ENCODE measurements at regions not wholly inside any gene's neighbourhood (a gene's known extent, or its start where the extent isn't known, plus 50 kb on each side); places are given as distances from the start of the nearest gene placed in this dataset.

DNA sequence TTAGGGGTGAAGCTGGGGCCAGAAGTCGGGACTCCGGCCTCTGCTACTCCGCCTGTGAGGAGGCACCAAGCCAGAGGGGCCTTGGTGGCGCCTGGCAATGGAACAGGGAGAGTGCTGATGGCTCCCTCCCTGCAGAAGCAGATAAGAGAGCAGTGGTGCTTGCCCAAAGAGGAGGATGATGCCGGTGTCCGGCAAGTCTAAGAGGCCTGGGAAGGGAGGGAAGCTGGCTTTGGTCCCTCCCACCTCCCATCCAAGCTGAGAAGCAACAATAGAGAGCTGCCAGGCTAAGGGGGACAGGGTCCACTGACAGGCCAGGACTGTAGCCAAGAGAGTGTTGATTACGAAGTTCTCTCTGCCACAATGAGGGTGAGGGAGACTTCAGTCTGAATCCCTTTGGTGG lies 479.5 kb downstream of the TNS1 start:
- H3K4me3 ChIP-seq (ENCODE audit: low read depth, low read length), result no peak overlapping the region
- TF ChIP-seq, protein P1, sequence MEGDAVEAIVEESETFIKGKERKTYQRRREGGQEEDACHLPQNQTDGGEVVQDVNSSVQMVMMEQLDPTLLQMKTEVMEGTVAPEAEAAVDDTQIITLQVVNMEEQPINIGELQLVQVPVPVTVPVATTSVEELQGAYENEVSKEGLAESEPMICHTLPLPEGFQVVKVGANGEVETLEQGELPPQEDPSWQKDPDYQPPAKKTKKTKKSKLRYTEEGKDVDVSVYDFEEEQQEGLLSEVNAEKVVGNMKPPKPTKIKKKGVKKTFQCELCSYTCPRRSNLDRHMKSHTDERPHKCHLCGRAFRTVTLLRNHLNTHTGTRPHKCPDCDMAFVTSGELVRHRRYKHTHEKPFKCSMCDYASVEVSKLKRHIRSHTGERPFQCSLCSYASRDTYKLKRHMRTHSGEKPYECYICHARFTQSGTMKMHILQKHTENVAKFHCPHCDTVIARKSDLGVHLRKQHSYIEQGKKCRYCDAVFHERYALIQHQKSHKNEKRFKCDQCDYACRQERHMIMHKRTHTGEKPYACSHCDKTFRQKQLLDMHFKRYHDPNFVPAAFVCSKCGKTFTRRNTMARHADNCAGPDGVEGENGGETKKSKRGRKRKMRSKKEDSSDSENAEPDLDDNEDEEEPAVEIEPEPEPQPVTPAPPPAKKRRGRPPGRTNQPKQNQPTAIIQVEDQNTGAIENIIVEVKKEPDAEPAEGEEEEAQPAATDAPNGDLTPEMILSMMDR (IDR thresholded peaks at IDR 0.05; ENCODE audit: low read depth, low read length), result no peak
- in situ Hi-C loops (cut with HindIII; ENCODE audit: low sequenced_read_pairs), result no loop called here
- DNase-seq (ENCODE audit: low read depth, low spot score), result no peak

DNA sequence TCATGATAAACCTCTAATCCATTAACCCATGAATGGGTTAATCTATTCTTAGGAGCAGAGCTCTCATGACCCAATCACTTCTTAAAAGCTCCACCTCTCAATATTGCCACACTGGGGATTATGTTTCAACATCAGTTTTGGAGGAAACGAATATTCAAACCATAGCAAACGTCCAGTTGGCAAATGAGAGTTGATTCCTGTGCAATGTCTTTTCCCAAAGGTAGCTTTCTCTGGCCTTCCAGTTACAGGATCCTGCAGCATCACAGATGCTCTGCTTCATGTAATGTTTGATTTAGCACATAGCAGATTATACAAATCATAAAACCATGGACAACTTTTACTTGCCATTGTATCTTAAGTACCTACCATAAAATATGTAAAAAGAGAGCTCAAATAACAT lies 481.0 kb downstream of the TNS1 start:
- in situ Hi-C loops (cut with HindIII; ENCODE audit: low sequenced_read_pairs), result no loop called here
- TF ChIP-seq, protein P1 (IDR thresholded peaks at IDR 0.05; ENCODE audit: low read depth, low read length), result no peak
- H3K4me3 ChIP-seq (ENCODE audit: low read depth, low read length), result no peak overlapping the region
- no peak for DNase-seq (ENCODE audit: low read depth, low spot score)

DNA sequence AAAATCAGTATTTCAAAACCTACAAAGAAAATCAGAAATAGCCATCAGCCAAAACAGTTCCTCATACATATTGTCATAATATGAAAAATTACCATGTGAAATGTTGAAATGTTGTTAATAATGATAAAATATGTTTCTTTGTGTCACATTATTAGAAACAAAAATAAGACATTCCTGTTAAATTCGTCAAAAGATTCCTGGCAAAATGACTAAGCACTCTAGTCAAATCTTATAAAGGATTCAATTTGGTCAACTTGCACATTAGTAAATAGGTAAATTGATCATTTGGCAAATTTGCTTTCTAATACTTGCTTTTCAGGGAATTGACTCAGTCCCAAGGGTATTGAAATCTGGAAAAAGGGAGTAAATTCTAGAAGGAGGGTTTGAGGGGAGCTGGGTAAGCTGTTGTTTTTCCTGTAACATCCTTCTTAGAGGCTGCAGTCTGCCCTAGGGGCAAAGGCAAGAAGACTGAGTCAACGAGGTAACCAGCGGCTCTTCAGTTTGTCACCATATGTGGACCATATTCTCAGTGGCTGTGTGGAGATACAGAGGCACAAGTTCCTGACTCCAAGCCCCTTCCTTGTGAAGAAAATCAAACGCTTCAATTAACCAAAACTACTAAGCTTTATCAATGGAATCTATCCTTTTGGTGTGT lies 482.3 kb downstream of the TNS1 start:
- in situ Hi-C loops (cut with HindIII; ENCODE audit: low sequenced_read_pairs), result no loop called here
- H3K4me3 ChIP-seq (ENCODE audit: low read depth, low read length), result no peak overlapping the region
- TF ChIP-seq, protein P1 (IDR thresholded peaks at IDR 0.05; ENCODE audit: low read depth, low read length), result no peak
- no peak for DNase-seq (ENCODE audit: low read depth, low spot score)

DNA sequence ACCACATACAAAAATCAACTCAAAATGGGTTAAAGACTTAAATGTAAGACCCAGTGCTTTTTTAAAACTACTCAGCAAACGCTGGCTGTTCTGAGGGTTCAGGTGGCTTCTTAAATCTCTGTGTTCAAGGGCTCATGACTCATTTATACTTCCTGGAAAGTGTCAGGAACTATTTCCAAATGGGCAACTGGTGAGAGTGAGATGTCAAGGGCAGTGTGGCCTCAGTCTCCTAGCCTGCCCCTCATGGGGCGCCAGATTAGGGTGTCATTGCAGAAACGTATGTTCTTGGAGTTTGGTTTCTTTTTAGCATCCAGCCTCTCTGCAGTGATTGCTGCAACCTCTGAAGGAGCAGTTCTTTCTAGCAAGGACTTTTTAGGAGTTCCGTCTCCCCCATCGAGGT lies 485.4 kb downstream of the TNS1 start:
- in situ Hi-C loops (cut with HindIII; ENCODE audit: low sequenced_read_pairs), result no loop called here
- H3K4me3 ChIP-seq (ENCODE audit: low read depth, low read length), result no peak overlapping the region
- TF ChIP-seq, protein P1 (IDR thresholded peaks at IDR 0.05; ENCODE audit: low read depth, low read length), result no peak
- DNase-seq (ENCODE audit: low read depth, low spot score), result no peak

DNA sequence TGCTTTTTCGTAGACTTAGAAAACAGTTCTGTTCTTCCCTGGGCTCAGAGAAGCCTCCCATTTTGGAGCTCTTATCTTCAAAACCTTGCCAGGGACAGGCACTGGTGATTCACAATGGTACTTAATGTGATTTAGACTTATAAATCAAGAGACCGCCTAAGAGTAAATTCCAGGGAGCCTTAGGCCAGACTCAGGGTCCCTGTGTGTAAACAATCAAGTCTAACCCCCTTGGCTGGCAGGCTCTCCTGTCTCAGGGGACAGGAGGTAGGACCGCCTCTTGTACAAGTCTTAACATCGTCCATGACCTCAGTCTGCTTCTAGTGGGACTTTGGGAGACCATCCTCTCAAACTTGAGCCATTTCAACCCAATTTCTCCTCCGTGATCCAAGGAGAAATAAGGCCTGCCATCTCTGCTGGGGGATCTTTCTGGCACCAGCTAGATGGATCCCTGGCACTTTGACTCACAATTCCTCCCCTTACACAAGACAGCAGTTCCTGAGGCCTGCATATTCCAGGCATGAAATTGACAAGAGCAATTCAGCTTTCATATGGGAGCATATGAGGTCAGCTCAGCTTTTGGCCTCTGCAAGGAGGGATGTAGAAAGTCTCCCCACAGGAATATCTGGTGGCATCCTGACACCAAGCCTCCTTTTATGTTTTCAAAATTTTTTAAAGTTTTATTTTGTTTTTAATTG lies 487.0 kb downstream of the TNS1 start:
- DNase-seq (ENCODE audit: low read depth, low spot score), result no peak
- TF ChIP-seq, protein P1 (IDR thresholded peaks at IDR 0.05; ENCODE audit: low read depth, low read length), result no peak
- no peak overlapping the region for H3K4me3 ChIP-seq (ENCODE audit: low read depth, low read length)
- in situ Hi-C loops (cut with HindIII; ENCODE audit: low sequenced_read_pairs), result no loop called here

DNA sequence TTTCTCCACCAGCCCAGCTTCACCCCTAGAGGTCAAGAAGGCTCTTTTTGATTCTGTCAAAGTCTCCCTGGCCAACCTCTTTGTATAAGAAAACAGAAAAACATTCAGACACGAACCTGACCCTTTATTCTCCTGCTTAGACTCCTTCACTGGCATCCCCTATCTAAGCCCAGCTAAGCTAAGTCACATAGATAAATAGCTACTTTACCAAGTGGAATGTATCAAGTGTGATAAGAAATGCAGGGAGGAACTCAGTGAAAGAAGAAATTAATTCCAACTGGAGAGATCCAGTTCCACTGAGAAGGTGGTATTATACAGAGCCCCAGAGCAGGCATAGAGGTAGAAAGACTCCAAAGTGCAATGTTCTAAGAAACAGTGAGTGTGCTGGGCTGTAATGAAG lies 489.5 kb downstream of the TNS1 start:
- in situ Hi-C loops (cut with HindIII; ENCODE audit: low sequenced_read_pairs), result no loop called here
- TF ChIP-seq, protein P1 (IDR thresholded peaks at IDR 0.05; ENCODE audit: low read depth, low read length), result no peak
- H3K4me3 ChIP-seq (ENCODE audit: low read depth, low read length), result no peak overlapping the region
- DNase-seq (ENCODE audit: low read depth, low spot score), result no peak

Measured in astrocyte of the spinal cord (primary cell).